ENCODE measurements at regions not wholly inside any gene's neighbourhood (a gene's known extent, or its start where the extent isn't known, plus 50 kb on each side); places are given as distances from the start of the nearest gene placed in this dataset.

- intact Hi-C loops (cut with DNase I) = no loop called here
- H3K27ac ChIP-seq = no peak overlapping the region
- H3K27me3 ChIP-seq = no peaks in the 10 kb centered on the region
- H3K36me3 ChIP-seq (replicated peaks in 1 of 2) = no peaks in the 10 kb centered on the region
- no peak for DNase-seq
- WGBS, 4 donors = 72 to 80% (median 77%) methylated on average over 2 of the region's 2 CpGs
- TF ChIP-seq CTCF (IDR thresholded peaks at IDR 0.05) = no peak
- TF ChIP-seq POLR2A (IDR thresholded peaks at IDR 0.05) = no peak
- H3K9me3 ChIP-seq (replicated peaks in 1 of 3) = no peaks in the 10 kb centered on the region
- H3K4me1 ChIP-seq (replicated peaks in 1 of 2) = no peaks in the 10 kb centered on the region
- no peak overlapping the region for H3K4me3 ChIP-seq
Measured at GRCh38 chr2:219886615-219887014, 259.2 kb downstream of the SLC4A3 start.

- H3K4me1 ChIP-seq (replicated peaks in 1 of 2) = no peaks in the 10 kb centered on the region
- H3K27ac ChIP-seq = no peak overlapping the region
- DNase-seq = no peak
- H3K36me3 ChIP-seq (replicated peaks in 1 of 2) = no peaks in the 10 kb centered on the region
- 76 to 82% (median 79%) methylated on average over 4 of the region's 4 CpGs for WGBS, 4 donors
- H3K27me3 ChIP-seq = no peaks in the 10 kb centered on the region
- no peaks in the 10 kb centered on the region for H3K9me3 ChIP-seq (replicated peaks in 1 of 3)
- intact Hi-C loops (cut with DNase I) = no loop called here
- TF ChIP-seq POLR2A (IDR thresholded peaks at IDR 0.05) (no peak), CTCF (IDR thresholded peaks at IDR 0.05) (no peak)
- H3K4me3 ChIP-seq = no peak overlapping the region
Measured at GRCh38 chr2:219887870-219888269, 260.4 kb downstream of the SLC4A3 start.

GRCh38 chr2:219893541-219893940 is 266.1 kb downstream of the SLC4A3 start:
- Histone ChIP-seq H3K27ac (no peak overlapping the region), H3K36me3 (replicated peaks in 1 of 2) (no peaks in the 10 kb centered on the region), H3K4me1 (replicated peaks in 1 of 2) (no peaks in the 10 kb centered on the region), H3K4me3 (no peak overlapping the region), H3K27me3 (no peaks in the 10 kb centered on the region), H3K9me3 (replicated peaks in 1 of 3) (no peaks in the 10 kb centered on the region)
- TF ChIP-seq CTCF (IDR thresholded peaks at IDR 0.05) (no peak), POLR2A (IDR thresholded peaks at IDR 0.05) (no peak)
- no peak for DNase-seq
- intact Hi-C loops (cut with DNase I) = no loop called here
- WGBS, 4 donors = 71 to 88% (median 73%) methylated on average over 2 of the region's 2 CpGs

- Histone ChIP-seq H3K4me3 (no peak overlapping the region), H3K9me3 (replicated peaks in 1 of 3) (no peaks in the 10 kb centered on the region), H3K36me3 (replicated peaks in 1 of 2) (no peaks in the 10 kb centered on the region), H3K27ac (no peak overlapping the region), H3K27me3 (no peaks in the 10 kb centered on the region), H3K4me1 (replicated peaks in 1 of 2) (no peaks in the 10 kb centered on the region)
- WGBS, 4 donors = 42 to 67% (median 46%) methylated on average over 3 of the region's 3 CpGs
- intact Hi-C loops (cut with DNase I) = no loop called here
- TF ChIP-seq CTCF (IDR thresholded peaks at IDR 0.05) (no peak), POLR2A (IDR thresholded peaks at IDR 0.05) (no peak)
- DNase-seq = no peak
Measured at GRCh38 chr2:219897456-219897855, 270.0 kb downstream of the SLC4A3 start.
